ENCODE measurements at regions not wholly inside any gene's neighbourhood (a gene's known extent, or its start where the extent isn't known, plus 50 kb on each side); places are given as distances from the start of the nearest gene placed in this dataset.
"Not testable (repeated sequence)": the region's sequence is repeated elsewhere in the genome, so short reads cannot be mapped to it uniquely, and the experiment has no call there.

GRCh38 chr3:3902161-3902560, 102.9 kb downstream of the LRRN1 start:
- no peak for DNase-seq (ENCODE audit: low read depth)

- no peak for DNase-seq (ENCODE audit: low read depth)
These were observed 106.9 kb downstream of the LRRN1 start for GRCh38 chr3:3906171-3906570.

GRCh38 chr3:3907023-3907422, 107.8 kb downstream of the LRRN1 start:
- DNase-seq (ENCODE audit: low read depth) = no peak

- DNase-seq (ENCODE audit: low read depth) = no peak
These were observed 119.5 kb downstream of the LRRN1 start for GRCh38 chr3:3918763-3919162.

- no peak for DNase-seq (ENCODE audit: low read depth)
These were observed 120.1 kb downstream of the LRRN1 start for GRCh38 chr3:3919316-3919715.

GRCh38 chr3:3923619-3924018, 124.4 kb downstream of the LRRN1 start:
- no peak for DNase-seq (ENCODE audit: low read depth)

- no peak for DNase-seq (ENCODE audit: low read depth)
These were observed 128.0 kb downstream of the LRRN1 start for GRCh38 chr3:3927198-3927597.

GRCh38 chr3:3927965-3928364, 128.7 kb downstream of the LRRN1 start:
- DNase-seq (ENCODE audit: low read depth) = no peak

GRCh38 chr3:3941380-3941779, 142.1 kb downstream of the LRRN1 start:
- not testable (repeated sequence) for DNase-seq (ENCODE audit: low read depth)

GRCh38 chr3:3951071-3951470, 151.8 kb downstream of the LRRN1 start:
- DNase-seq (ENCODE audit: low read depth) = no peak

GRCh38 chr3:3951501-3951900, 152.3 kb downstream of the LRRN1 start:
- no peak for DNase-seq (ENCODE audit: low read depth)

- DNase-seq (ENCODE audit: low read depth) = not testable (repeated sequence)
These were observed 163.6 kb downstream of the LRRN1 start for GRCh38 chr3:3962867-3963266.

- DNase-seq (ENCODE audit: low read depth) = no peak
These were observed 184.8 kb downstream of the LRRN1 start for GRCh38 chr3:3984053-3984452.

GRCh38 chr3:3991598-3991997, 192.4 kb downstream of the LRRN1 start:
- DNase-seq (ENCODE audit: low read depth) = no peak

GRCh38 chr3:3992312-3992874, 193.2 kb downstream of the LRRN1 start:
- no peak for DNase-seq (ENCODE audit: low read depth)

GRCh38 chr3:3998140-3998922, 199.1 kb downstream of the LRRN1 start:
- peak; percentile 8 for DNase-seq (ENCODE audit: low read depth)

- DNase-seq (ENCODE audit: low read depth) = not testable (repeated sequence)
These were observed 200.1 kb downstream of the LRRN1 start for GRCh38 chr3:3999340-3999739.

GRCh38 chr3:4001976-4002375, 202.7 kb downstream of the LRRN1 start:
- DNase-seq (ENCODE audit: low read depth) = no peak

- no peak for DNase-seq (ENCODE audit: low read depth)
These were observed 207.1 kb downstream of the LRRN1 start for GRCh38 chr3:4006288-4006687.

GRCh38 chr3:4008205-4008604, 209.0 kb downstream of the LRRN1 start:
- DNase-seq (ENCODE audit: low read depth) = no peak

GRCh38 chr3:4011166-4011565, 211.9 kb downstream of the LRRN1 start:
- no peak for DNase-seq (ENCODE audit: low read depth)

GRCh38 chr3:4015426-4015825, 216.2 kb downstream of the LRRN1 start:
- no peak for DNase-seq (ENCODE audit: low read depth)

GRCh38 chr3:4019501-4019900, 220.3 kb downstream of the LRRN1 start:
- no peak for DNase-seq (ENCODE audit: low read depth)

GRCh38 chr3:4021162-4021561, 221.9 kb downstream of the LRRN1 start:
- DNase-seq (ENCODE audit: low read depth) = no peak

All from fibroblast of the conjunctiva (primary cell).